ENCODE measurements at regions not wholly inside any gene's neighbourhood (a gene's known extent, or its start where the extent isn't known, plus 50 kb on each side); places are given as distances from the start of the nearest gene placed in this dataset.

DNA sequence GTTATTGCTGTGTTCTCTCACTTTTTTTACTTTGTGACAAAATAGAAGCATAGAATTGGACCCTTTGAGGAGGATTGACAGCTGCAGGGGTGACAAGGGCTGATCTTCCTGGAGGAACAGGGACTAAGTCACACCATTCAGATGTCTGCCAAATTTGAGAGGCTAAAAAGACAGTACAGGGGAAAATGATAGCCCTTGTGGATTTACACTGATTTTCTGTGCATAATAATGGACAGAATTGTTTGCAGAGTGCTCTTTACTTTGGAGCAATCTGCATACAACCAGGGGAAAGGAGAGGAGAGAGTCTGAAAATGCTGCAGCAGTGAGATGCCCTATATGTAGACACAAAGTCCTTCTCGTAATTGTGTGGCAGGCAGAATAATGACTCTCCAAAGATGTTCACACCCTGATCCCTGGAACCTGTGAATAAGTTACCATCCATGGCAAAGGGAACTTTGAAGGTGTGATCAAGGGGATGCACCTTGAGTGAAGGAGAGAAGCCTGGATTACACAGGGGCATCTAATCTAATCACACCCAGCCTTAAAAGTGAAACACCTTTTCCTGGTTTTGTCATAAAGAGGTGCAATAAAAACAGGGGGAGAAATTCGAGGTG is 221.4 kb upstream of the CPHXL start:
- Histone ChIP-seq H3K79me1 (ENCODE audit: low read depth in 1 of 2, low read length in 2 of 2) (no peaks in the 10 kb centered on the region), H2BK120ac (ENCODE audit: low read depth, low read length) (no peak overlapping the region), H2AK5ac (ENCODE audit: low read depth, low read length) (no peak overlapping the region), H2BK5ac (ENCODE audit: low read depth, low read length, poor library complexity, severe bottlenecking) (no peak overlapping the region), H2BK15ac (ENCODE audit: low read depth, low read length) (no peak overlapping the region), H4K8ac (ENCODE audit: low read depth in 2 of 2, low read length in 2 of 2) (no peak overlapping the region), H4K20me1 (ENCODE audit: insufficient read depth, low read length) (no peaks in the 10 kb centered on the region), H2BK20ac (ENCODE audit: low read depth, low read length) (no peak overlapping the region), H3K9ac (ENCODE audit: low read depth, low read length) (no peak overlapping the region), H4K91ac (ENCODE audit: insufficient read depth, low read depth, low read length) (no peak overlapping the region), H3K27ac (ENCODE audit: insufficient read depth, low read length) (no peak overlapping the region), H3K27me3 (ENCODE audit: control insufficient read depth, insufficient read depth, low read length) (no peaks in the 10 kb centered on the region; the same call in 1 of the 2 replicates), H3K4ac (ENCODE audit: low read depth, low read length) (no peak overlapping the region), H2AFZ (replicated peaks; ENCODE audit: low read length, poor library complexity) (no peak overlapping the region), H3K18ac (ENCODE audit: low read depth, low read length) (no peak overlapping the region), H2AK9ac (replicated peaks; ENCODE audit: low read depth, low read length, poor library complexity) (no peak overlapping the region), H3K23ac (ENCODE audit: low read depth, low read length) (no peak overlapping the region), H3K14ac (replicated peaks; ENCODE audit: low read depth, low read length) (no peak overlapping the region), H3K9me1 (ENCODE audit: insufficient read depth, low read length) (no peaks in the 10 kb centered on the region), H3K56ac (ENCODE audit: extremely low read depth, insufficient read depth, low read length) (no peak overlapping the region), H3K4me1 (ENCODE audit: control insufficient read depth, insufficient read depth, low read length) (no peaks in the 10 kb centered on the region), H3K4me2 (ENCODE audit: low read depth, low read length) (no peak overlapping the region), H4K5ac (ENCODE audit: low read depth, low read length) (no peak overlapping the region), H3K9me3 (ENCODE audit: control insufficient read depth, insufficient read depth, low read length) (no peaks in the 10 kb centered on the region), H3K4me3 (ENCODE audit: insufficient read depth, low read depth, low read length) (no peak overlapping the region), H3K36me3 (ENCODE audit: control insufficient read depth, insufficient read depth, low read length) (no peaks in the 10 kb centered on the region)
- intact Hi-C loops (cut with micrococcal nuclease): no loop called here
- BruUV-seq (replicated peaks): no TSS peak
- ATAC-seq (ENCODE audit: low read depth) (no peak), DNase-seq (no peak)
- no CpG with 5 or more reads among the region's 2 CpGs for WGBS, 2 experiments (ENCODE audit: extremely low coverage in 2 of 2, insufficient read length in 1 of 2)
- ChIA-PET CTCF (no interaction called here), POLR2A (ENCODE audit: unreplicated experiment) (no interaction called here)
- dilution Hi-C loops (cut with HindIII; ENCODE audit: low sequenced_read_pairs, unreplicated experiment): no loop called here
- TF ChIP-seq FOS (IDR thresholded peaks at IDR 0.05; ENCODE audit: low read depth, low read length) (no peak), MAFK (IDR thresholded peaks at IDR 0.05; ENCODE audit: low read depth, low read length) (no peak), MAZ (IDR thresholded peaks at IDR 0.05; ENCODE audit: borderline replicate concordance, low read depth, low read length) (no peak), BHLHE40 (IDR thresholded peaks at IDR 0.05; ENCODE audit: low read depth, low read length) (no peak), CHD1 (IDR thresholded peaks at IDR 0.05; ENCODE audit: low read depth, low read length) (no peak), RFX5 (IDR thresholded peaks at IDR 0.05; ENCODE audit: low read depth, low read length) (no peak), POLR2A (IDR thresholded peaks at IDR 0.05; ENCODE audit: low read depth, low read length) (no peak), RAD21 (IDR thresholded peaks at IDR 0.05; ENCODE audit: low read length) (no peak), CEBPB (IDR thresholded peaks at IDR 0.05; ENCODE audit: low read depth, low read length) (no peak), CTCF (conservative IDR thresholded peaks at IDR 0.05; ENCODE audit: low read depth, low read length) (no peak), RCOR1 (IDR thresholded peaks at IDR 0.05; ENCODE audit: insufficient replicate concordance, low read length) (no peak), ELK1 (IDR thresholded peaks at IDR 0.05; ENCODE audit: borderline replicate concordance, low read depth, low read length) (no peak), NFE2L2 (IDR thresholded peaks at IDR 0.05; ENCODE audit: low read depth, low read length) (no peak)
- in situ Hi-C loops (cut with MboI; ENCODE audit: low sequenced_read_pairs): no loop called here

Data from IMR-90 (cell line).